ENCODE measurements at regions not wholly inside any gene's neighbourhood (a gene's known extent, or its start where the extent isn't known, plus 50 kb on each side); places are given as distances from the start of the nearest gene placed in this dataset.

GRCh38 chr2:6203291-6203959 lies 511.2 kb downstream of the SOX11 start:
- intact Hi-C loops (cut with DNase I), result no loop called here
- ATAC-seq (ENCODE audit: poor library complexity), result no peak
- DNase-seq, result no peak

- no peak for DNase-seq
- intact Hi-C loops (cut with DNase I), result no loop called here
- no peak for ATAC-seq (ENCODE audit: poor library complexity)
Observed at GRCh38 chr2:6206882-6207281, 514.7 kb downstream of the SOX11 start.

DNA sequence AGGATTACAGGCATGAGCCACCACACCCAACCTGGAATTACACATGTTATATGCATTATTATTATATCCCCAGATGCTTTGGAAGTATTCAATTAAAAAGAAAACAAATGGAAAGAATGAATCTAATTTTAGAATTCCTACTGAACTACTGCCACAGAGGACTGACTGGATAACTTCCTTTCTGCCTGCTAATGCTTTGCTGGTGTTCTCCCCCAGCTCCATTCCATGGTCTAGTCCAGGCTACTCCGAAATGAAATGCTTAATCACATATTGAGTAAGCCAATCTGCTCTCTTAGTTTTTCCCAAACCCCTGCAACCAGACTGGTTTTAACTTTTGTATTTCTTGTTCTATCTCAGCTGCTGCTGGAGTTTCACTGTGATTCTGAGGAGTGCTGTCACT lies 519.1 kb downstream of the SOX11 start:
- ATAC-seq (ENCODE audit: poor library complexity) (no peak), DNase-seq (no peak)
- intact Hi-C loops (cut with DNase I), result no loop called here

DNA sequence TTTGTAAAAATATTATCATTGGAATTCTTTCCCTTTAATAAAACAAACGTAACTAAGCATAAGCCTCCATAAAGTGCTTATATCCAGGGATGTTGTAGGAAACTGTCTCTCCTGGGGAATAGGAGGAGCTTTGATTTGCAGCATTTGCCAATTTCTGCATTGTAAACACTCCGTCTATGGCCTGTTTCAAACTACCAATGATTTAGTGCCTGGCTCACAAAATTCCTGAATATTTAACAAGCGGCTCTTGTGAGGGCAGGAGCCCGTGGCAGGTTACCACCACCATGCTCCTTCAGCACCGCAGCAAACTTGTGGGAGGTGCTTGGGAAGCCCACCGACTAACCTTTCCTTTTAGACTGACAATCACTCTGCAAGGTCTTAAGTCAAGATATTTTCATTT lies 520.3 kb downstream of the SOX11 start:
- DNase-seq (no peak), ATAC-seq (ENCODE audit: poor library complexity) (no peak)
- intact Hi-C loops (cut with DNase I), result no loop called here

- DNase-seq (no peak), ATAC-seq (ENCODE audit: poor library complexity) (no peak)
- intact Hi-C loops (cut with DNase I), result no loop called here
Observed at GRCh38 chr2:6213056-6213780, 521.0 kb downstream of the SOX11 start.

DNA sequence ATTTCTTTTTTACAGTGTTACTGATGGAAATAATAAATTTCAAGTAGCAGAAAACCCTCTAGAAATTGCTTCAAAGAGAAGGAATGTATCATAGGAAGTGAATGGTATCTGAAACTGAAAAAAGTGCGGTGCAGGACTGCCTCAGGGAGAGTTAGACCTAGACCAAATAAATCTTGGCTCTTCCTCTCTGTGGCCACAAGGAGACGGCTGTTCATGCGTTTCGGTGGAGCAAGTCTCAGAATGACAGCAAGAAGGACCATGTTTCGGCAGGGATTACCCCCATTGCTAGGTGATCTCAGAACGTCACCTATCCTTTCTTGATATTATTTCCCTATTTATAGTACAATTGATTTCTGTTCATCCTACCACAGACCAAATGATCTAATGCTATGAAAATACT lies 522.3 kb downstream of the SOX11 start:
- intact Hi-C loops (cut with DNase I), result no loop called here
- no peak for ATAC-seq (ENCODE audit: poor library complexity)
- no peak for DNase-seq

GRCh38 chr2:6215053-6215452 lies 522.9 kb downstream of the SOX11 start:
- intact Hi-C loops (cut with DNase I), result no loop called here
- DNase-seq (no peak), ATAC-seq (ENCODE audit: poor library complexity) (no peak)

- intact Hi-C loops (cut with DNase I), result no loop called here
- DNase-seq, result no peak
- no peak for ATAC-seq (ENCODE audit: poor library complexity)
Observed at GRCh38 chr2:6216234-6216633, 524.0 kb downstream of the SOX11 start.

DNA sequence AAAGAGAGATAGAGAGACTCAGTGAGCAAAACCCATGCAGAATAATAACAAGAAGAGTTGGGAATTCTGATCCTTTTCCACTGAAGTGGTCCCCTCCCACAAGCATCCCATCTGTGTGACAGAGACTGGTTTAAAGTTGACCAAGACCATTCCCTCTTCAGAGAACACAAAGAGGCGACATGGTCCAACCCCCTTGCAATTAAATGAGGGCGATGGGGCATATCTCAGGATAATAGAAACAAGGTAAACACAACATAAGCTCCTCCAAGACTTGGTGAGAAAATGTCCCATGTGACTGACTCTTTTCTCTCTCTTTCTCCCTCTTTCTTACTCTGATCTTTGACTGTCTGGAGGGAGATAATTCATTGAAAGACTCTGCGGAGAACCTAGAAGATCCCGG lies 526.7 kb downstream of the SOX11 start:
- DNase-seq (no peak), ATAC-seq (ENCODE audit: poor library complexity) (no peak)
- intact Hi-C loops (cut with DNase I), result no loop called here

- no peak for DNase-seq
- ATAC-seq (ENCODE audit: poor library complexity), result no peak
- intact Hi-C loops (cut with DNase I), result no loop called here
Observed at GRCh38 chr2:6219906-6220305, 527.7 kb downstream of the SOX11 start.

DNA sequence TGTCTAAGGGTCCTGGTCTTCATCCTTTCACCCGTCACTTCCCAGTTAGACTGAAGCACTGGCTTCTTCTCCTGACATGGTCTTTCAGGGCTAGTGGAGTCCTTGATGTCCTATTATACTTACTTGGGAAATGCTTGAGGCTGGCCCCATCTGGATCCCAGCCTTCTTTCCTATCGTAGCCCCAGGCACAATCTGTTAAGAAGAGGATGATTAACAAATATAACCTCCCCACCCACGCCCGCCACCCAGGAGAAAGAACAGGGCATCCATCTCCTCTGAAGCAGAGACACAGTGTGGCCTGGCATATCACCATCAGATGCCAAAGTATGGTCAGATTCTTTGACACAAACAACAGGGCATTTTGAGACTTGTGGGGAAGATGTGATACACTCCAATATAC lies 530.1 kb downstream of the SOX11 start:
- intact Hi-C loops (cut with DNase I), result no loop called here
- DNase-seq (no peak), ATAC-seq (ENCODE audit: poor library complexity) (no peak)

DNA sequence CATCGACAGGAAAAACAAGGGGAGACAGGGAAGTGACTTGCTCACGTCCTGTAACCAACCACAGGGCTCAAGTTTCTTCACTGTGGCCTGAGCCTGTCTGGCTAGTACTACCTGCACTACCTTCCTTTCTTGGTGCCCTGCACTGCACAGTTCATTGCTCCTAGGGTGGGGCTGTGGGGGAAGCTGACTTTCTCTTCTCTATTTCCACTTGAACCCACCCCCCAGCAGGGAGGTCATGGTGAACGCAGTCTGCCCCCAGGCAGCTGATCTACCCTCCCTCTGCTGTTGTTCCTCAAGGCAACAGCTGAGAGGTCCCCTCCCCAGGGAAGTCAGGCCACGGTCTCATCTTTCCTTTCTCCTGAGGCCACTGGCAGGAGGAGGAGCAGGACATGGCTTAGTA lies 532.1 kb downstream of the SOX11 start:
- no peak for ATAC-seq (ENCODE audit: poor library complexity)
- intact Hi-C loops (cut with DNase I), result no loop called here
- DNase-seq, result no peak

- ATAC-seq (ENCODE audit: poor library complexity) (no peak), DNase-seq (no peak)
- intact Hi-C loops (cut with DNase I), result no loop called here
Observed at GRCh38 chr2:6228251-6228650, 536.1 kb downstream of the SOX11 start.

DNA sequence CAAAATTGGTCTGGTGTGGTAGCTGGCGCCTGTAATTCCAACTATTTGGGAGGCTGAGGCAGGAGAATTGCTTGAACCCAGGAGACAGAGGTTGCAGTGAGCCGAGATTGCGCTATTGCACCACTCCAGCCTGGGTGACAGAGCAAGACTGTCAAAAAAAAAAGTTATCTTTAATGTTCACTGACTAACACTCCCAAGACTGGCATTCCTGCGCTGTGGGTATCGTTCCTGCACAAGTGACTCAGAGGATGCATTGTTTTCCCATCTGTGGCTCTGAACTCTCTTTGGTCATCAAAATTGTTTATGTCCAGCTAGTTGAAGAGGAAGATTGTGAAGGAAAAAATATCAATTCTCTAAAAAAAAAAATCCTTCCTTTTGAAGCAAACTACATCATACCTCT lies 539.0 kb downstream of the SOX11 start:
- ATAC-seq (ENCODE audit: poor library complexity) (no peak), DNase-seq (no peak)
- intact Hi-C loops (cut with DNase I), result no loop called here

DNA sequence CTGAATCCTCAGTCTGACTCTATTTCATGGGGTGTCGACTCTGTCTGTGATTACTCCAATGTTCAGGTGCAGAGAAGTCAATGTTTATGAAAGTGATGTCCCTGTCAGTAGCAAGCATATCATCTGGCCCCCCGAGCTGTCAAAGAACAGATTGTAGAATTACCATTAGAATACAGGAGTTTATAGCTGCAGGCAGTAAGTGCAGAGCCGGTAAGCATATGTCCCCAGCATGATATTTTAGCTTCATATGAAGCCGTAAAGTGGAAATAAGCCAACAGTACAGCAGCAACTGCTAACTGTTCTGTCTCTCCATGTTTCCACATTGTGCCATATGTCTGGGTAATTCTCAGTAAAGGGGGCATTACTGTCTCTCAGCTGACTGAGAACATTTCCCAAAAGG lies 541.8 kb downstream of the SOX11 start:
- no peak for ATAC-seq (ENCODE audit: poor library complexity)
- DNase-seq, result no peak
- intact Hi-C loops (cut with DNase I), result no loop called here

DNA sequence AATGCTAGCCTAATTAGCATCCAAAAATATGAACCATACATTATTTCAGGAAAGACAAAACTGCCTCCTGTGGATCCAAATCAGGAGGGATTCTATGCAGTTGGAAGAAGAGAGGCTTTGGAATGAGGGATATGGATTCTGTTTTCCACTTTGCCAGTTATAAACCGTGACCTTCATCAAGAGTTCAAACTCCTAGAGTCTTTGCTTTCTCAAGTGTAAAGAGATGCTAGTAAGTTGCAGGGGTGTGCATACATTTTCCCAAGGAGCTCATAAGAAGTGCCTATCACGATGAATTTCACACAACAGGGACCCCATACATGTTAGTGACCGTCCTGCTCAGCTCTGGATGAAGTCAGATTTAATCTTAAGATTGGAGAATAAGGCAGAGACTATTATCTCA lies 542.5 kb downstream of the SOX11 start:
- ATAC-seq (ENCODE audit: poor library complexity), result no peak
- no peak for DNase-seq
- intact Hi-C loops (cut with DNase I), result no loop called here

DNA sequence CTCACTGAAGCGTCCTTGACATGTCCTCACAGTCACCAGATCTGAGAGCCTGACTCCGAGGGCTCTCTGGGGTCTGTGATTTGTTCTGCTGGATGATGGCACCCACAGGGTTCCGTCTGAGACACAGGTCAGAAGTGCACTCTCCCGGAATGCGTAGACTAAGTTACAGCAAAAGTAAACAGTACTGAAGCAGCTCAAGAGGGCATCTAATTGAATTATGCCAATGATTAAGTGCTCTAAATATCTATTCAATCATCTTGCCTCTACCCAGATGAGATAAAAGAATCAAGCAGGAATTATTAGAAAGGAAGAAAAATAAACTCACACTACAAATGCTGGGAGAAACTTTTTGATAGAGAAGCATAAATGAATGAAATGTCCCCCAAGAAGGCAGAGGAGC lies 544.1 kb downstream of the SOX11 start:
- ATAC-seq (ENCODE audit: poor library complexity) (no peak), DNase-seq (no peak)
- intact Hi-C loops (cut with DNase I), result no loop called here

DNA sequence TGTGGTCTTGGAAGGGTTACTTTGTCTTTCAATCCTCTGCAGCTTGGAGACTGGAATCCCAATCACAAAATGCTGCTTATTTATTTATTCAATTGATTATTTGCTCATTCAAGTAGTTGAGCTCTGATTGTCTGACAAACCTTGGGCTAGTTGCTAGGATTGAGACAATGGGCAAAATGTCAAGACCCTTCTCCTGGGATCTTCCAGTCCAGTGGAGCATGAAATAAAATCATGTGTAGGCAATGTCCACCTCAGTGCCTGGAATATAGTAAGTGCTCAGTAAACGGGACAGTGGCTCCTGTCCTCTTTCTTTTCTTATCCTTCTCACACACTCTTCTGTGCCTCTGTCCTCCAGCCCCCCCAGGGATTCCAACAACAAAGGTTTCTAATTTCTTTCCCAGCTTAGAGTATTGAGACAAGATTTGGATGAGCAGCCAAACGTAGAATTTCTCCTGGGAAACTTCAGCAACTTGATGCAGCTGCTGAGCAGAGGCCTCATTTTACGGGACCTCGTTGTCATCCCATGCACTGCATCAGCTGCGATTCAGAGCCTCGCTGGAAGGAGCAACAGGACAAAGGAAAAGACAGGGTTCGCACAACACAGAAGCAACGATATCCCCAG lies 545.0 kb downstream of the SOX11 start:
- DNase-seq (no peak), ATAC-seq (ENCODE audit: poor library complexity) (no peak)
- intact Hi-C loops (cut with DNase I), result no loop called here

- intact Hi-C loops (cut with DNase I), result no loop called here
- no peak for DNase-seq
- no peak for ATAC-seq (ENCODE audit: poor library complexity)
Observed at GRCh38 chr2:6249557-6249956, 557.4 kb downstream of the SOX11 start.

DNA sequence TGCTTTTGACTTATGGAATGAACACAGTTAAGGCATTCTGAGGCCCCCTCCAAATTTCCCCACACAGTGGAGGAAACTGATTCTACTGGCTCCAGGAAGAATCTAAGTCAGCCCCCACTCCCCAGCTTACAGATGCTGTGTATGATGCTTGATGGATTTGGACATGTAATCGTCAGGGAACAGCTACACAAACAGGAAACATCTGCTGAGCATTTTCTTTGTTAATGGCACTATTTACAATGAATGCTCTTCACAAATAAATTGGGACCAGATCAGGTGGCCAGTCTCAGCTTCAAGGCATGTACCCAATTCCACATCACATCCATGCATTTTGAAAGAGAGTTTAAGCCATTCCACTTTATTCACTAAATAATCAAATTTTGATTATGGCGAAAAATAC lies 562.3 kb downstream of the SOX11 start:
- intact Hi-C loops (cut with DNase I), result no loop called here
- no peak for DNase-seq
- no peak for ATAC-seq (ENCODE audit: poor library complexity)
